ENCODE measurements at regions not wholly inside any gene's neighbourhood (a gene's known extent, or its start where the extent isn't known, plus 50 kb on each side); places are given as distances from the start of the nearest gene placed in this dataset.
"Not testable (repeated sequence)": the region's sequence is repeated elsewhere in the genome, so short reads cannot be mapped to it uniquely, and the experiment has no call there.

DNA sequence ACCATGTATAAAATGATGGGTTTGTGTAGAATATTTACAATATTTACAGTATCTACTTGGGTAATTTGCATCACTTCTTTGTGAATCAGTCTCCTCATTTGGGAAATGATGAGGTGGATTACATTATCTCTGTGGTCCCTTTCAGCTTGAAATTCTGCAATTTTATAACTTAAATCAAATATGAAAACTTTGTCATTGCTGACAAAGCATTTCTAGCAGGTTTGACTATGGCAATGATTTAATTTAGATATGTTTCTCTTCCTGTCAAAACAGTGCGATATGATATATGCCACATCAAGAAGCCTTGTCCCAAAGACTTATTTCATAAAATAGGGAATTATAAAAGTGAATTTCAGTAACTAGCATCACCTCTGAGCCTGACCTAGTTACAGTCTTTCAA, 315.8 kb upstream of the MEIS2 start:
- Histone ChIP-seq H3K36me3 (ENCODE audit: control insufficient read depth, insufficient read depth, low read length) (no peaks in the 10 kb centered on the region), H3K27me3 (ENCODE audit: control insufficient read depth, insufficient read depth, low read length) (no peaks in the 10 kb centered on the region), H3K4me3 (ENCODE audit: low read depth, low read length) (no peak overlapping the region)
- DNase-seq (ENCODE audit: low read depth) (no peak), FAIRE-seq (no peak)
- TF ChIP-seq, protein P1, sequence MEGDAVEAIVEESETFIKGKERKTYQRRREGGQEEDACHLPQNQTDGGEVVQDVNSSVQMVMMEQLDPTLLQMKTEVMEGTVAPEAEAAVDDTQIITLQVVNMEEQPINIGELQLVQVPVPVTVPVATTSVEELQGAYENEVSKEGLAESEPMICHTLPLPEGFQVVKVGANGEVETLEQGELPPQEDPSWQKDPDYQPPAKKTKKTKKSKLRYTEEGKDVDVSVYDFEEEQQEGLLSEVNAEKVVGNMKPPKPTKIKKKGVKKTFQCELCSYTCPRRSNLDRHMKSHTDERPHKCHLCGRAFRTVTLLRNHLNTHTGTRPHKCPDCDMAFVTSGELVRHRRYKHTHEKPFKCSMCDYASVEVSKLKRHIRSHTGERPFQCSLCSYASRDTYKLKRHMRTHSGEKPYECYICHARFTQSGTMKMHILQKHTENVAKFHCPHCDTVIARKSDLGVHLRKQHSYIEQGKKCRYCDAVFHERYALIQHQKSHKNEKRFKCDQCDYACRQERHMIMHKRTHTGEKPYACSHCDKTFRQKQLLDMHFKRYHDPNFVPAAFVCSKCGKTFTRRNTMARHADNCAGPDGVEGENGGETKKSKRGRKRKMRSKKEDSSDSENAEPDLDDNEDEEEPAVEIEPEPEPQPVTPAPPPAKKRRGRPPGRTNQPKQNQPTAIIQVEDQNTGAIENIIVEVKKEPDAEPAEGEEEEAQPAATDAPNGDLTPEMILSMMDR (IDR thresholded peaks at IDR 0.05; ENCODE audit: insufficient read depth, low read length, severe bottlenecking), result no peak

DNA sequence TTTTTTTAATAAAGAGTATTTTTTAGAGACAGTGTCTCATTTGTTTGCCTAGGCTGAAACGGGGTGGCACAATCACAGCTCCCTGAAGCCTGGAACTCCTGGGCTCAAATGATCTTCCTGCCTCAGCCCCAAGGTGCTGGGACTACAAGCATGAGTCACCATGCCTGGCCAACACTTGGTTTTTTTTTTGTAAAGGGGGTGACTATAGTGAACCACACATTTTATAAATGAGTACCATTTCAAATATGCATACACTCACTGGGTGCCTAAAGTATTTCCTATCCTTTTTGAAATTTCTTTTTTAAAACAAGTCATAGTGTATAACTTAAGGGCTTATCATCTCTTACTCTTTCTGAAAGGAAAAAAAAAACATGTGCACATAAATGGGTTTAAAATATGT, 325.2 kb upstream of the MEIS2 start:
- DNase-seq (ENCODE audit: low read depth) (peak; percentile 40), FAIRE-seq (no peak)
- Histone ChIP-seq H3K27me3 (ENCODE audit: control insufficient read depth, insufficient read depth, low read length) (no peaks in the 10 kb centered on the region), H3K36me3 (ENCODE audit: control insufficient read depth, insufficient read depth, low read length) (no peaks in the 10 kb centered on the region), H3K4me3 (ENCODE audit: low read depth, low read length) (no peak overlapping the region)
- TF ChIP-seq, protein P1 (IDR thresholded peaks at IDR 0.05; ENCODE audit: insufficient read depth, low read length, severe bottlenecking), result no peak

DNA sequence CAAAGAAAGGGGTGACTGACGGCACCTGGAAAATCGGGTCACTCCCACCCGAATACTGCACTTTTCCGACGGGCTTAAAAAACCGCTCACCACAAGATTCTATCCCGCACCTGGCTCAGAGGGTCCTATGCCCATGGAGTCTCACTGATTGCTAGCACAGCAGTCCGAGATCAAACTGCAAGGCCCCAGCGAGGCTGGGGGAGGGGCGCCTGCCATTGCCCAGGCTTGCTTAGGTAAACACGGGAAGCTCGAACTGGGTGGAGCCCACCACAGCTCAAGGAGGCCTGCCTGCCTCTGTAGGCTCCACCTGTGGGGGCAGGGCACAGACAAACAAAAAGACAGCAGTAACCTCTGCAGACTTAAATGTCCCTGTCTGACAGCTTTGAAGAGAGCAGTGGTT, 327.0 kb upstream of the MEIS2 start:
- H3K4me3 ChIP-seq (ENCODE audit: low read depth, low read length); H3K36me3 ChIP-seq (ENCODE audit: control insufficient read depth, insufficient read depth, low read length); DNase-seq (ENCODE audit: low read depth); H3K27me3 ChIP-seq (ENCODE audit: control insufficient read depth, insufficient read depth, low read length); FAIRE-seq: not testable (repeated sequence)

DNA sequence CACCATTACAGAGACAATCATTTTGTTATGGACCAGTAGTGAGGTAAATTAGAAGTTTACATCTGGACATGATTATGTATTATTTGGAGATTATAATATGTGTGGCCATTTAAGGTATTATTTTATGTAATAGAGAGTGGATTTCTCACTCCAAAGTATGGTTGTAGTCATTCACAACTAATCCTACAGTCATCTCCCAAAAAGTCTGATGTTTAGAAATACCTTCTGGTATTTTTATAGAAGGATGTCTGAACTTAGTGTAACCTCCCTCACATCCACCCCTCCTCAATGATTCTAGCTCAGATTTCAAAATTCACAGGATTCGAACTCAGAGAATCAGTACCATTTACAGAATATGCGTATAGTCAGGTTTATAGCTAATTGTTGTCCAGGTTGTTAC, 346.6 kb upstream of the MEIS2 start:
- TF ChIP-seq, protein P1 (IDR thresholded peaks at IDR 0.05; ENCODE audit: insufficient read depth, low read length, severe bottlenecking), result no peak
- Histone ChIP-seq H3K4me3 (ENCODE audit: low read depth, low read length) (no peak overlapping the region), H3K27me3 (ENCODE audit: control insufficient read depth, insufficient read depth, low read length) (no peaks in the 10 kb centered on the region), H3K36me3 (ENCODE audit: control insufficient read depth, insufficient read depth, low read length) (no peaks in the 10 kb centered on the region)
- no peak for DNase-seq (ENCODE audit: low read depth)
- FAIRE-seq, result no peak

DNA sequence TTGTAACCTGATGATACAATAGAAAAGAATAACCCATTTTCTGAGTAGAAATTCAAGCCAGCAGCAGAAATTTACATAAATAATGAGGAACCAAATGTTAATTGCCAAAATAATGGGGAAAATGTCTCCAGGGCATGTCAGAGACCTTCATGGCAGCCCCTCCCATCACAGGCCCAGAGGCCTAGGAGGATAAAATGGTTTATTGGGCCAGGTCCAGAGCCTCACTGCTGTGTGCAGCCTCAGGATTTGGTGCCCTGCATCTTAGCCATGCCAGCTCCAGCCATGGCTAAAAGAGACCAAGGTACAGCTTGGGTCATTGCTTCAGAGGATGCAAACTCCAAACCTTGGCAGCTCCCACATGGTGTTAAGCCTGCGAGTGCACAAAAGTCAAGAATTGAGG, 352.1 kb upstream of the MEIS2 start:
- Histone ChIP-seq H3K36me3 (ENCODE audit: control insufficient read depth, insufficient read depth, low read length) (no peaks in the 10 kb centered on the region), H3K27me3 (ENCODE audit: control insufficient read depth, insufficient read depth, low read length) (no peaks in the 10 kb centered on the region), H3K4me3 (ENCODE audit: low read depth, low read length) (no peak overlapping the region)
- FAIRE-seq (no peak), DNase-seq (ENCODE audit: low read depth) (no peak)
- TF ChIP-seq, protein P1 (IDR thresholded peaks at IDR 0.05; ENCODE audit: insufficient read depth, low read length, severe bottlenecking), result no peak

DNA sequence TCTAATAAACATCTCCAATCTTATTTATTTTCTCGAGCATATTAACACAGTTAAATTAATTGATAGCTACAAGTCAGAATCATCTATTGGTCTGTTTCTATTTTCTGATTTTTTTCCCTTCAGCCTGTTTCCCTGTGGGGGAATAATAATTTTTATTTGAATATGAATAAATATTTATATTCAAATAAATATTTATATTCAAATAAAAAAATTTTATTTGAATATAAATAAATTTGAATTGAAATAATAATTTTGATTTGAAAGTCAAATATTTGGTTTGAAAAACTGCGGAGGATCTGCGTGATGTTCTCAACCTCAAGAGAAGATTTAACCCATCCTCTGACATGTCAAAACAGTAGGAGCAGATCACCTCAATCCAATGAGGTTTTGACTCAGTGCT, 380.1 kb upstream of the MEIS2 start:
- no peak for DNase-seq (ENCODE audit: low read depth)
- Histone ChIP-seq H3K36me3 (ENCODE audit: control insufficient read depth, insufficient read depth, low read length) (no peaks in the 10 kb centered on the region), H3K4me3 (ENCODE audit: low read depth, low read length) (no peak overlapping the region), H3K27me3 (ENCODE audit: control insufficient read depth, insufficient read depth, low read length) (no peaks in the 10 kb centered on the region)
- FAIRE-seq, result no peak
- TF ChIP-seq, protein P1 (IDR thresholded peaks at IDR 0.05; ENCODE audit: insufficient read depth, low read length, severe bottlenecking), result no peak
